ENCODE measurements at regions not wholly inside any gene's neighbourhood (a gene's known extent, or its start where the extent isn't known, plus 50 kb on each side); places are given as distances from the start of the nearest gene placed in this dataset.

DNA sequence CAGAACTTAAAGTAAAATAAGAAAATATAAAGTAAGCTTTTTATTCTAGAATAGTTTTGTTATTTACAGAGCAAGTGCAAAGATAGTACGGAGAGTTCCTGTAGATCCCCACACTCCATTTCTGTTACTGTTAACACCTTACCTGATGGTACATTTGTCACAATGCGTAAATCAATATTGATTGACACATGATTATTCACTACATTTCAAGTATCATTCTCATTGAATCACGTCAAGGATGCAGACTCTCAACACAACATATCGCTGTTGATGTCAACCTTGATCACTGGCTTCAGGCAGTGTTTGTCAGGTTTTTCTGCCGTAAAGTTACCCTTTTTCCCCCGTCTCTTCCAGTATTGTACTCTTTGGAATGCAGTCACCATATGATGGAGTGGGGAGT is 64.2 kb upstream of the WSCD1 start:
- TF ChIP-seq, protein P1, sequence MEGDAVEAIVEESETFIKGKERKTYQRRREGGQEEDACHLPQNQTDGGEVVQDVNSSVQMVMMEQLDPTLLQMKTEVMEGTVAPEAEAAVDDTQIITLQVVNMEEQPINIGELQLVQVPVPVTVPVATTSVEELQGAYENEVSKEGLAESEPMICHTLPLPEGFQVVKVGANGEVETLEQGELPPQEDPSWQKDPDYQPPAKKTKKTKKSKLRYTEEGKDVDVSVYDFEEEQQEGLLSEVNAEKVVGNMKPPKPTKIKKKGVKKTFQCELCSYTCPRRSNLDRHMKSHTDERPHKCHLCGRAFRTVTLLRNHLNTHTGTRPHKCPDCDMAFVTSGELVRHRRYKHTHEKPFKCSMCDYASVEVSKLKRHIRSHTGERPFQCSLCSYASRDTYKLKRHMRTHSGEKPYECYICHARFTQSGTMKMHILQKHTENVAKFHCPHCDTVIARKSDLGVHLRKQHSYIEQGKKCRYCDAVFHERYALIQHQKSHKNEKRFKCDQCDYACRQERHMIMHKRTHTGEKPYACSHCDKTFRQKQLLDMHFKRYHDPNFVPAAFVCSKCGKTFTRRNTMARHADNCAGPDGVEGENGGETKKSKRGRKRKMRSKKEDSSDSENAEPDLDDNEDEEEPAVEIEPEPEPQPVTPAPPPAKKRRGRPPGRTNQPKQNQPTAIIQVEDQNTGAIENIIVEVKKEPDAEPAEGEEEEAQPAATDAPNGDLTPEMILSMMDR (IDR thresholded peaks at IDR 0.05; ENCODE audit: low read depth, low read length): no peak
- TF ChIP-seq MAX (IDR thresholded peaks at IDR 0.05; ENCODE audit: low read depth, low read length) (no peak), MYC (IDR thresholded peaks at IDR 0.05; ENCODE audit: low read depth, low read length) (no peak), POLR2A (IDR thresholded peaks at IDR 0.05; ENCODE audit: extremely low read depth, insufficient read length) (no peak)
- DNase-seq (ENCODE audit: low read depth): no peak
- no peak overlapping the region for H3K4me3 ChIP-seq (ENCODE audit: low read depth, low read length)

DNA sequence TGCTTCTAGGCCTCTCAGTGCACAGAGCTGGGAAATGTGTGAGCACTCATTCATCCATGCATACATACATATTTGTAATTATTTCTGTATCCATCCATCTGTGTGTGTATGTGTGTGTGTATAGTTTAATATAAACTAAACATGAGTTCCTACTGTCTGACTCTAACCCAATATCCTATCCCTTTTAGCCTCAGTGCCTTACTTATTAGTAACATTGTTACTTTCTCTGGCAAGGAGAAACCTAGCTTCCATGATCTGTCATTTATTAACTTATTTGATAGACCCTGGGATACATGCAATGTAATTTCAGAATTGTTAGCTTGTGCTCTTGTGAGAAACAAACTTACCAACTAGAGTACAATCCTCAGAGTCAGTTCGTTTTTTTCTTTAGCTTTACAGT is 59.0 kb upstream of the WSCD1 start:
- TF ChIP-seq POLR2A (IDR thresholded peaks at IDR 0.05; ENCODE audit: extremely low read depth, insufficient read length) (no peak), MYC (IDR thresholded peaks at IDR 0.05; ENCODE audit: low read depth, low read length) (no peak), MAX (IDR thresholded peaks at IDR 0.05; ENCODE audit: low read depth, low read length) (no peak)
- TF ChIP-seq, protein P1 (IDR thresholded peaks at IDR 0.05; ENCODE audit: low read depth, low read length): no peak
- no peak overlapping the region for H3K4me3 ChIP-seq (ENCODE audit: low read depth, low read length)
- no peak for DNase-seq (ENCODE audit: low read depth)

DNA sequence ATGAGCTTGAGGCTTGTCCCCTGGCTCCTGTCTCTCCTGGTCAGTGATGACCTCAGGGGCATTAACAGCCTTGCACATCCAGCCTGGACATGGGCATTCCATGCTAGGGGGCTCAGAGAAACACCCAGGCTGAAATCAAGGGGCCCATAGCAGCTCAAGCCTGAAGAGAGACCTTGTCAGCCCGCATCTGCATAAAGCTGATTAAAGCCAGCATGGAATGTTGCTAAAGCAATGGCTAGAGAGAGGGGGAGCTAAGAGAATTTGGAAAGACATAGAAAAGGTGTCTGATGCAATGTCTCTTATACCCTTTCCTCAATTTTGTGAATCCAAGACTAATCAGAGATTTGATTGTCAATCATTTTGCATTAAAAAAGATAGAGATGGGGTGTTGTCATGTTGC is 51.4 kb upstream of the WSCD1 start:
- TF ChIP-seq POLR2A (IDR thresholded peaks at IDR 0.05; ENCODE audit: extremely low read depth, insufficient read length) (no peak), MAX (IDR thresholded peaks at IDR 0.05; ENCODE audit: low read depth, low read length) (no peak), MYC (IDR thresholded peaks at IDR 0.05; ENCODE audit: low read depth, low read length) (no peak)
- TF ChIP-seq, protein P1 (IDR thresholded peaks at IDR 0.05; ENCODE audit: low read depth, low read length): no peak
- no peak for DNase-seq (ENCODE audit: low read depth)
- H3K4me3 ChIP-seq (ENCODE audit: low read depth, low read length): no peak overlapping the region

- no peak overlapping the region for H3K4me3 ChIP-seq (ENCODE audit: low read depth, low read length)
- DNase-seq (ENCODE audit: low read depth): no peak
- TF ChIP-seq MYC (IDR thresholded peaks at IDR 0.05; ENCODE audit: low read depth, low read length) (no peak), MAX (IDR thresholded peaks at IDR 0.05; ENCODE audit: low read depth, low read length) (no peak), POLR2A (IDR thresholded peaks at IDR 0.05; ENCODE audit: extremely low read depth, insufficient read length) (no peak)
- TF ChIP-seq, protein P1 (IDR thresholded peaks at IDR 0.05; ENCODE audit: low read depth, low read length): no peak
Observed at GRCh38 chr17:6019959-6020358, 50.2 kb upstream of the WSCD1 start.

- DNase-seq (ENCODE audit: low read depth): no peak
- TF ChIP-seq MAX (IDR thresholded peaks at IDR 0.05; ENCODE audit: low read depth, low read length) (no peak), POLR2A (IDR thresholded peaks at IDR 0.05; ENCODE audit: extremely low read depth, insufficient read length) (no peak), MYC (IDR thresholded peaks at IDR 0.05; ENCODE audit: low read depth, low read length) (no peak)
- TF ChIP-seq, protein P1 (IDR thresholded peaks at IDR 0.05; ENCODE audit: low read depth, low read length): no peak
- H3K4me3 ChIP-seq (ENCODE audit: low read depth, low read length): no peak overlapping the region
Observed at GRCh38 chr17:6020376-6021010, 49.7 kb upstream of the WSCD1 start.

All from NB4 (cell line).